Suprapubic skin (tissue), 4 donors: ENCODE measurements at regions not wholly inside any gene's neighbourhood (a gene's known extent, or its start where the extent isn't known, plus 50 kb on each side); places are given as distances from the start of the nearest gene placed in this dataset.
"Not testable (repeated sequence)": the region's sequence is repeated elsewhere in the genome, so short reads cannot be mapped to it uniquely, and the experiment has no call there.

Experiments
- DNase-seq, 2 donors: peaks; one replicate each; pipeline ENCODE4 v3.0.0-alpha.2; 2019; ENCODE audit warnings: low spot score in 2 of 2
- H3K27ac ChIP-seq: fragments of 200-600 bp; sonication (generic); one replicate; pipeline ENCODE4 v1.5.1; 2019
- H3K27me3 ChIP-seq: fragments of 200-600 bp; sonication (generic); one replicate; pipeline ENCODE4 v1.5.1; 2019
- H3K36me3 ChIP-seq: fragments of 200-600 bp; sonication (generic); one replicate; pipeline ENCODE4 v1.5.1; 2019
- H3K4me1 ChIP-seq: fragments of 200-600 bp; sonication (generic); one replicate; pipeline ENCODE4 v1.5.1; 2019
- H3K4me3 ChIP-seq: fragments of 200-600 bp; sonication (generic); one replicate; pipeline ENCODE4 v1.5.1; 2019; ENCODE audit warnings: mild to moderate bottlenecking
- H3K9me3 ChIP-seq: fragments of 200-600 bp; sonication (generic); one replicate; pipeline ENCODE4 v1.5.1; 2019
- CTCF ChIP-seq, 2 donors: fragments of 200-600 bp in 1 of 2; fragments of 450-650 bp in 1 of 2; sonication (generic) in 1 of 2; IDR thresholded peaks; one replicate each; pipeline ENCODE4 v1.5.1; 2016 to 2019; ENCODE audit warnings: antibody characterized with exemption in 2 of 2, mild to moderate bottlenecking in 1 of 2, moderate library complexity in 1 of 2
- EP300 ChIP-seq: sonication (generic); formaldehyde crosslinking; IDR thresholded peaks from one replicate; pipeline ENCODE4 v1.6.1; 2017; ENCODE audit warnings: antibody characterized with exemption
- POLR2A ChIP-seq, 2 donors: fragments of 450-650 bp; IDR thresholded peaks; one replicate each; pipeline ENCODE4 v1.6.1; 2017; ENCODE audit warnings: antibody characterized with exemption in 2 of 2, mild to moderate bottlenecking in 2 of 2, moderate library complexity in 2 of 2
- POLR2AphosphoS5 ChIP-seq, 3 donors: sonication (generic); formaldehyde crosslinking; IDR thresholded peaks; one replicate each; pipeline ENCODE4 v1.6.1; 2017; ENCODE audit warnings: antibody characterized with exemption in 3 of 3
- WGBS: methylation state at CpG from one replicate; pipeline ENCODE4 v1.1.5; 2018; 5-methylcytosine and 5-hydroxymethylcytosine counted together

- no peaks in the 10 kb centered on the region for H3K4me1 ChIP-seq
- H3K36me3 ChIP-seq = no peaks in the 10 kb centered on the region
- no peaks in the 10 kb centered on the region for H3K9me3 ChIP-seq
- no peak for TF ChIP-seq POLR2AphosphoS5 (IDR thresholded peaks at IDR 0.05)
- TF ChIP-seq CTCF (IDR thresholded peaks at IDR 0.05) = no peak
- no peak for TF ChIP-seq EP300
- no peak for TF ChIP-seq POLR2A (IDR thresholded peaks at IDR 0.05)
- WGBS = 40% methylated on average over 2 of the region's 2 CpGs
- DNase-seq = no peak
- H3K27me3 ChIP-seq = no peaks in the 10 kb centered on the region
- no peak overlapping the region for H3K27ac ChIP-seq
- H3K4me3 ChIP-seq = no peak overlapping the region
Measured at GRCh38 chr6:4412077-4412476, 276.7 kb upstream of the ECI2 start.

DNA sequence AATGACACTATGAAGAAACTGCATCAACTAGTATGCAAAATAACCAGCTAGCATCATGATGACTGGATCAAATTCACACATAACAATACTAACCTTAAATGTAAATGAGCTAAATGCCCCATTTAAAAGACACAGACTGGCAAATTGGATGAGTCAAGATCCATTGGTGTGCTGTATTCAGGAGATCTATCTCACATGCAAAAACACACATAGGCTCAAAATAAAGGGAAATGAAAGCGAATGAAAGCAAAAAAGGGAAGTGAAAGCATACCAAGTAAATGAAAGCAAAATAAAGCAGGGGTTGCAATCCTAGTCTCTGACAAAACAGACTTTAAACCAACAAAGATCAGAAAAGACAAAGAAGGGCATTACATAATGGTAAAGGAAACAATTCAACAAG is 272.3 kb upstream of the ECI2 start:
- WGBS = 84% methylated on average over 1 of the region's 1 CpG
- not testable (repeated sequence) for H3K27ac ChIP-seq, H3K36me3 ChIP-seq, H3K9me3 ChIP-seq, DNase-seq, H3K4me3 ChIP-seq, H3K27me3 ChIP-seq
- peaks cover 20% of the 10 kb centered on the region for H3K4me1 ChIP-seq

DNA sequence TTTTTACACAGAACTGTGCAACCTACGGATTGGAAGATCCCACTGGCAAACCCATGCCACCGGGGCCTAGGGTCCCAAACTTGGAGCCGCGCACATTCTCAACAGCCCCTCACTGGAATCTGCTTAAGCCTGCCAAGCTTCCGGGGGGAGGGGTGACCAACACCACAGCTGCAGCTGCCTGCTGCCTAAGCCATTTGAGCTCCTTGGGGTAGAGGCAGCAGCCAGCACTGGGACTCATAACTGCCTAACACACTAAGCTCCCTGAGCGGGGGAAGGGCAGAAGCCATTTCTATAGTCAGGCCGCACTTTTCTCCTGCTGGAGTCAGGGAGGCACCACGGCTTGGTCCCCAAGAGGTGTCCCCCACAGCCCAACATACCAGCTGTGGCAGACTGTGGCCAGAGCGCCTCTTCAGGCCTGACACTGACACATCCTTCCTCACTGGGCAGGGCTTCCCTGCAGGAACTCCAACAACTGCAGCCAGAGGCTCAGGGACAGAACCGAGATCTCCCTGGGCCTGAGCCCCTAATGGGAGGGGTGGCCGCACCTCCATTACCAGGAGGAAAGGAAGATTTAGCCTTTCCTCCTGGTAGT is 270.3 kb upstream of the ECI2 start:
- Histone ChIP-seq H3K4me1 (peaks cover 31% of the 10 kb centered on the region), H3K27me3 (no peaks in the 10 kb centered on the region), H3K36me3 (no peaks in the 10 kb centered on the region), H3K27ac (no peak overlapping the region), H3K9me3 (no peaks in the 10 kb centered on the region), H3K4me3 (no peak overlapping the region)
- DNase-seq = no peak
- TF ChIP-seq EP300 = no peak
- TF ChIP-seq POLR2AphosphoS5 (IDR thresholded peaks at IDR 0.05) = no peak
- no peak for TF ChIP-seq CTCF (IDR thresholded peaks at IDR 0.05)
- no peak for TF ChIP-seq POLR2A (IDR thresholded peaks at IDR 0.05)
- WGBS = 82% methylated on average over 5 of the region's 11 CpGs

GRCh38 chr6:4404415-4404814 is 269.0 kb upstream of the ECI2 start:
- H3K36me3 ChIP-seq = no peaks in the 10 kb centered on the region
- no peak overlapping the region for H3K4me3 ChIP-seq
- DNase-seq = no peak
- H3K27ac ChIP-seq = no peak overlapping the region
- WGBS = 81% methylated on average over 2 of the region's 2 CpGs
- no peaks in the 10 kb centered on the region for H3K9me3 ChIP-seq
- no peaks in the 10 kb centered on the region for H3K27me3 ChIP-seq
- TF ChIP-seq POLR2A (IDR thresholded peaks at IDR 0.05) = no peak
- TF ChIP-seq CTCF (IDR thresholded peaks at IDR 0.05) = no peak
- no peak for TF ChIP-seq POLR2AphosphoS5 (IDR thresholded peaks at IDR 0.05)
- TF ChIP-seq EP300 = no peak
- peaks cover 31% of the 10 kb centered on the region for H3K4me1 ChIP-seq

GRCh38 chr6:4403828-4404227 is 268.5 kb upstream of the ECI2 start:
- no peak for DNase-seq
- H3K36me3 ChIP-seq = no peaks in the 10 kb centered on the region
- H3K27ac ChIP-seq = peak overlapping the region; percentile 41
- TF ChIP-seq POLR2AphosphoS5 (IDR thresholded peaks at IDR 0.05) = no peak
- TF ChIP-seq EP300 = no peak
- H3K4me1 ChIP-seq = peaks cover 31% of the 10 kb centered on the region
- no peaks in the 10 kb centered on the region for H3K9me3 ChIP-seq
- H3K27me3 ChIP-seq = no peaks in the 10 kb centered on the region
- WGBS = 47% methylated on average over 4 of the region's 4 CpGs
- no peak overlapping the region for H3K4me3 ChIP-seq

DNA sequence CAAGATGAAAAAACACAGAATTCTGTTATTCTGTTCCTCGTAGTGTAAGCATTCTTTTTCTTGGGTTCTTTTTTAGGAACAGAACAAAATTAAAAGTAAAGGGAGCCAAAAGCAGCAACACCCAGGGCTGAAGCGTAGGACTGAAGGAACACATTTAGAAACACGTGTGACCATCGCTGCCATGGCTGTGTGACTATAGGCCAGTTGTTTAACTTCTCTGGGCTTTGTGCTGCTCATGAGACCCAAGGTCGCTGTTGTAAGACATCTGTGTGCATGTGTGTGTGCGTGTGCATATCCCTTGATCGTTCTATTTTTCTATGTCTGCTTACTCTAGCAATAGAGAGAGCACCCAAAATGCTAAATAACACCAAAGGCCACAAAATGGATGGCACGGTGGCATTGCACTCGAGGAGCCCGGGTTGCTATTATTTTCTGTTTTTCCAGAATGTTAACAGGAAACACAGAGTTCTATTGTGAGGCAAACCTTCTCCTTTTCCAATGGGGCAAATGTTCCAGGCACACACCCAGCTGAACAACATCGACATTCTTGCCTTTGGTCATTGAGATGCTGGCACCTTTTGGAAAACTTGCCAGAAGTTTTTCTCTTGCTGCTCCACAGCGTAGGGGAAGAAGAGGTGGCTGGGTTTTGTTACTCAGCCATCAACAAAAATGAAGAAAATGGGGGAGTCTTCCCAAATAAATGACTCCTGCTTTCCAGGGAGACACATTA is 267.8 kb upstream of the ECI2 start:
- DNase-seq = no peak
- no peak for TF ChIP-seq EP300
- no peak for TF ChIP-seq CTCF (IDR thresholded peaks at IDR 0.05)
- no peak for TF ChIP-seq POLR2A (IDR thresholded peaks at IDR 0.05)
- no peak for TF ChIP-seq POLR2AphosphoS5 (IDR thresholded peaks at IDR 0.05)
- Histone ChIP-seq H3K4me3 (no peak overlapping the region), H3K4me1 (peaks cover 31% of the 10 kb centered on the region), H3K9me3 (no peaks in the 10 kb centered on the region), H3K36me3 (no peaks in the 10 kb centered on the region), H3K27ac (peak overlapping the region; percentile 41), H3K27me3 (no peaks in the 10 kb centered on the region)
- WGBS = 85% methylated on average over 12 of the region's 12 CpGs
